Midbrain (tissue), 1 donor: ENCODE measurements at regions not wholly inside any gene's neighbourhood (a gene's known extent, or its start where the extent isn't known, plus 50 kb on each side); places are given as distances from the start of the nearest gene placed in this dataset.
"Not testable (repeated sequence)": the region's sequence is repeated elsewhere in the genome, so short reads cannot be mapped to it uniquely, and the experiment has no call there.

Source experiments
- DNase-seq: peaks from one replicate; lab custom pipeline; 2025; lab: John Stamatoyannopoulos, UW

DNA sequence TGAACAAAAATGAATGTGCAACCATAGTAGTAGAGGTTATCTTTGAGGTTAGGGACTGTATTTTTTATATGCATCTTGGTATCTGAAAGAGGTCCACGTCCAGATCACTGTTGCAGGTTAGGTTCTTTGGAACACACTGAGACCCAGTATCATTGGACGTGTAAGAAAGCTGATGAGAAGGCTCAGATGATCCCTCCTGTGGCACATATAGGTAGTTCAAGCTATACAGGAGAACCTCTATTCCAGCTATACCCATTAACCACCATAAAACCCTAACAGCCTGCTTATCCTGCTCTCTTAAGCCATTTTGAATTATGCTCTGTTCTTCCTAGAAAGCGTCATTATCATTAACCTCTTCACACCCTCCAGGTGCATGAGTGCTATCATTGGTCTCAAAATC is 930.7 kb upstream of the HS3ST1 start:
- no peak for DNase-seq

DNA sequence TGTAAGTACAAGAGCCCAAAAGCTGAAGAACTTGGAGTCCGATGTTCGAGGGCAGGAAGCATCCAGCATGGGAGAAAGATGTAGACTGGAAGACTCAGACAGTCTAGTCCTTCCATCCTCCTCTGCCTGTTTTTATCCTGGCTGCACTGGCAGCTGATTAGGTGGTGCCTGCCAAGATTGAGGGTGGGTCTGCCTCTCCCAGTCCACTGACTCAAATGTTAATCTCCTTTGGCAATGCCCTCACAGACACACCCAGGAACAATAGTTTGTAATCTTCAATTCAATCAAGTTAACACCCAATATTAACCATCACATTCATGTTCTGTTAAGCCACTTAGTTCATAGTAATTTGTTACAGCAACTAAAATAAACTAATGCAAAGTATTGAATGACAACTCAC is 904.4 kb upstream of the HS3ST1 start:
- DNase-seq = not testable (repeated sequence)

DNA sequence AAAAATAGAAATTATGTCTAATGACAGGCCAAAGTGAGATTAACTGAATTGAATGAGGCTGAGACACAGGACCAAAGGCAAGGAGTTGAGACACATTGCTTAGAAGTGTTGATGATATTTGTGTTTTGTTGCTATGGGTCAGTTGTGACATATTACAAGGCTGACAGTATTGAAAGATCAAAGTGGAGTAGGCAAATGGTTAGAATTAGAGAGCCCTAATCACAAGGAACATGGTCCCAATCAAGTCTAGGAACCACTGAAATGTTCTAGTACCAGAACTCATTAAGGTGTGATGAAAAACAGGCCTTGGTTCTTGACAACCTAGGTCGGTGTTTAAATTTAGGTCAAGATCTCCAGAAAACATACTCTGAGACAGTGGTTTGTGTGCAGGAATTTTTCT is 896.3 kb upstream of the HS3ST1 start:
- DNase-seq = no peak

DNA sequence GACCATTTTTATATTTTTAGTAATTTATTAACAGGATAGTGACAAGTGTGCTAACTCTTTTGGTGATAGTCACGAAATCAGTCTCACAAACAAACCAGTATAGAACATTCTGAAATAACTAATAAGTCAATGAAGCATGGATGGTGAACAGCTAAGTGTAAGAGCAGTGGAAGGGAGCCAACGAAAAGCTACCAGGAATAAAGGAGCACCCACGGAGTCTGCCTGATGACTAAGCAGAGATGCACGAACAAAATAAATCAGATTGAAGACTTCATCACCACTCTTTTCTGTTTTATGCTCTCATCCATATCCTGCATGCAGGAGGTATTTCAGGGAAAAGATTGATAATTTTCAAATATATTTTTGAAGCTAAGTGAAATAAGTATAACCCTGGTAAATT is 891.1 kb upstream of the HS3ST1 start:
- DNase-seq = no peak

DNA sequence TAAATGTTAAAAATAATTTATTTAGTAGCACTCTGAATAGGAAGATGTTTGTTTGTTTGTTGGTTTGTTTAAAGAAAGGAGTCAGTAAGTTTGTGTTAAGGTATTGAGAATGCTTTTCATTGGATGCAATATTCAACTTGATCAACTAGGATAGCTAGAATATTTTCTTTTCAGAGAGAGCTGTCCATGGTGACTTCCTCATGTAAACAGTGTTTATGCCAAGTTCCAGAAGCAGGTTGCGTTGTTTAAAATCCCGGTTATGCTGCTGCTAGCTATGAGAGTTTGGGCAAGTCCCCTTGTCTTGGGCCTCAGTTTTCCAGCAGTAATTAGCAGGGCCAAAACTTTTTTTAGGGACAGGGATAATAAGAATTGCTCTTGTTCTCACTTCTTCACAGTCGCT is 876.2 kb upstream of the HS3ST1 start:
- DNase-seq = no peak

- no peak for DNase-seq
Observed at GRCh38 chr4:12296366-12296765, 867.7 kb upstream of the HS3ST1 start.

- no peak for DNase-seq
Observed at GRCh38 chr4:12293906-12294525, 865.3 kb upstream of the HS3ST1 start.

DNA sequence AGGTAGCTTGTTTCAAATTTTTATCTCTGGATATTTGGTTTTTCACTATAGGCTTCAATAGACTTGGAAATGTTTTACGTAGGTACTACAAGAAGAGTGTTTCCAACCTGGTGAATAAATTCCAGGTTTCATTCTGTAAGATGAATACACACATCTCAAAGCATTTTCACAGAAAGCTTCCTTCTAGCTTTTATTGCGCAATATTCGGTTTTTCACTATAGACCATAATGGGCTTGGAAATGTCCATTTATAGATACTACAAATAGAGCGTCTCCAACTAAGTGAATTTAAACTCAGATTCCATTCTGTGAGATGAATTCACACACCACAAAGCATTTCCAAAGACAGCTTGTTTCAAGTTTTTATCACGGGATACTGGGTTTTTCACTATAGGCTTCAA is 857.7 kb upstream of the HS3ST1 start:
- no peak for DNase-seq

GRCh38 chr4:12270546-12270945 is 841.9 kb upstream of the HS3ST1 start:
- no peak for DNase-seq

- DNase-seq = no peak
Observed at GRCh38 chr4:12265554-12265953, 836.9 kb upstream of the HS3ST1 start.

DNA sequence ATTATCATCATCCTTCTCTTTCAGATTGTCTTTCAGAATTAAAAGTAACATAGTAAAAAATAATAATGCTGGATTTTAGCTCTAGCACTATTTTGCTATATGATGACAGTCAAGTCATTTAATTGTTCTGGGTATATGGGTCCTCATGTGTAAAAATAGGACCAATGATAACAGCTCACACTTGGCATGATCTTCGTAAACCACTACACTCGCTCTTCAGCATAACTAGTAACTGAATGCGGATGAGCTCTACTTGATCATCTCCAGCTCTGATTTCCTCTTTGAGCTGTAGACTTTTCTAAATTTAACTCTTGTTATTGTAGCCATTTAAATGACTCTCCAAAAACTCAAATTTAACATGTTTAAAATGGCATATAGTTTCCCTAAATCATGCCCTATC is 831.8 kb upstream of the HS3ST1 start:
- DNase-seq = no peak

- no peak for DNase-seq
Observed at GRCh38 chr4:12244973-12245372, 816.3 kb upstream of the HS3ST1 start.

DNA sequence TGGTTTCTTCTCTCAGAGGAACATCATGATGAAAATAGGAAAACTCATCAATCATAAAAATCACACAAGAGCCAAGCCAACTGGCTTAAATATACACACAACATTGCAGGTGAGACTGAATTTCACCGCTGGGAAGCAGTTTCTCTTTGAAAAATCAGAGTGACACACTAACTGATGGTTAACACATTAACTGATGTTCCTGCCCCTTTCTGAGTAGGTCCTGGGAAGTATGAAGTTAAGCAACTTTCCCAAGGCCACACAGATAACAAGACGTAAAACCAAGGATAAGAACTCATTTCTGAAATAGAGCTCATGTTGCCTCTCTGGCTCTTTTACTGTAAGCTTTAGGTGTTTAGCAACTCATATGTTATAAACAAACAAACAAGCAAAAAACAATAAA is 813.7 kb upstream of the HS3ST1 start:
- DNase-seq = no peak

DNA sequence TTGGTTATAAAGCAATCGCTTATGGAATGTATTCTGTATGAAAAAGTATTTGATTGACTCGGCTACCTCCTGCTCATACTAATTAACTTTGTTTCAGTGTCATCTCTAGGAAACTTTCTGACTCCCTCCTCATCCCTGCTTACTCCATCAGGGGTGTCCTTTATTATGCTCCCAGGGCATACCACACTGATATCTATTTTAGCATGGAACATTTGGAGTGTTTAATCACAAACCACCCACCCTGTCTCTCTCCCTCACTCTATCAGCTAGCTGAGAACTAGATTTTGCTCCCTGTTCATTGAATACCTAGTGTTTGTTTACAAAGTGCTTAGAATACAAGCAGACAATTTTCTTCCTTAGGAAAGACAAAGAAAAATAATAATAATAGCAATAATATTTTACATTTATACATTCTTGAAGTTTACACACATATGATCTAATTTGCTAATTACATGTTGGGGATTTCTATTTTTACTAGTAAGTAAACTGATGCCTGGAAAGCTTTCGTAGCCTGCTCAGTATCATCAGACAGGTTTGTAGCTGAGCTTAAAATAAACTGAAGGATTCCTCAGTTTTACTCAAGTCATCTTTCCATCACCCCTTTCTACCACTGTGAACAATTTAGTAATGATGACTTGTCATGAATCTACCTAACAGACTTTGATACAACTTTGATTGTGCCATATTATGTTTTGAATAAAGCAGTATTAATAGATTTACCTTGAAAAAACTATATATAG is 811.4 kb upstream of the HS3ST1 start:
- no peak for DNase-seq

DNA sequence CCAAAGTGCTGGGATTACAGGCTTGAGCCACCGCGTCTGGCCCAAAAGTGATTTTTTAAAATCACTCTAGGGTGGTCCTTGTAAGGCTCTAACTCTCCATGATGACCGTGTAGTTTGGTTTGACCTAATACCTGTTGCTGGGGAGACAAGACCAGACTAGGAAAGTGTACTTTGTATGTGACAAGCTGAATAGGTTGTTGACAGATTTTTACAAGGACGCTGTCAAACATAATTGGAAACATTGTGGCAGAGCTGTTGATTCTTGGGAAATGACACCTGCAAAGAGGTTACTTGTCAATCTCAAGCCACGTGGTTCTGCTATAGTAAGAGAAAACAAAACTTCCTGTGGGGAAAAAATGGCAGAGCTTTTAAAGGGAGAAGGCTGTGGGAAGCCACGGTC is 802.4 kb upstream of the HS3ST1 start:
- DNase-seq = no peak

DNA sequence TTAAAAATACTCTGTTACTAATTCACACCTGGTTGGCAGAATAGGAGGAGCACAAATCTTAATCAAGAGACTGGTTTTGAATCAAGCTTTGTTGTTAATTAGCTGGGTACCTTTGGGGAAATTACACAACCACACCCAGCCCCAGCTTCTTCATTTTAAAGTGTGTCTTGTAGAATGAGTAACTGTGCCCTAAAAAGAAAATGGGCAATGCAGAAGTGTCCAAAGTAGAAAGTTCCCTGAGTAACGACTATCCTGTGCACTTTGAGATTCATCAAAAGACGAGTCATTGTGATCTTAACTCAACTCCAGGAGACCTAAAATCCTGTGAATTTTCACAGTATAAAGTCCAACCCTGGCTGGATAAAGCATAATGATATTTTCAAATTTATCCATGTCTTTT is 792.3 kb upstream of the HS3ST1 start:
- DNase-seq = no peak

DNA sequence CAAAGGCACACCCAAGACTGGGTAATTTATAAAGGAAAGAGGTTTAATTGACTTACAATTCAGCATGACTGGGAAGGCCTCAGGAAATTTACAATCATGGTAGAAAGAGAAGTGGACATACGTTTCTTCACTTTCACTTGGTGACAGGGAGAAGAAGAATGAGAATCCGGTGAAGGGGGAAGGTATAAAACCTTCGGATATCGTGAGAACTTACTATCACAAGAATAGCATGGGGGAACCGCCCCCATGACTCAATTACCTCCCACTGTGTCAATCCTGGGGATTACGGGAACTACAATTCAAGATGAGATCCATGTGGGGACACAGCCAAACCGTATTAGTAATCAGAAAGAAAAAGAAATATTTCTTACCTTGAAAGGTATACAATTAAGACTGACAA is 782.9 kb upstream of the HS3ST1 start:
- DNase-seq = no peak

DNA sequence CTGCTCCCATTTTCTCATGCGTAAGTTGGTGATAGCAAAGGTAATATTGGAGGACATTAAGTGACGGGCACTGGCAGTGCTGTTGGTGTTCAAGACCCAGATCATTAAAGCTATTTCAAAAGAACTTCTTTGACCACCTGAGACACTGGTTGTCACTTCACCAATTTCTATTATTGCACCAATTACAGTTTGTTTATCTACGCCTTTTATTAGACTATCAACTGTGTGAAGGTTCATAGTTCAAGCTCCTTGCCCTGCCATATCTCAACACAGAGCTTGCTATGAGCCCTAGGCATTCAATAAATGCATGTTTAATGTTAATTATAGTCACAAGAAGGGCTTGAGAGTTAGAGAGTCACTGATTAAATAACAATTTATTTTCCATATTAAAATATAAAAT is 778.7 kb upstream of the HS3ST1 start:
- DNase-seq = no peak

GRCh38 chr4:12206091-12206490 is 777.4 kb upstream of the HS3ST1 start:
- DNase-seq = no peak

- DNase-seq = no peak
Observed at GRCh38 chr4:12203945-12204344, 775.3 kb upstream of the HS3ST1 start.

GRCh38 chr4:12200226-12200625 is 771.5 kb upstream of the HS3ST1 start:
- DNase-seq = no peak

- no peak for DNase-seq
Observed at GRCh38 chr4:12186526-12186925, 757.8 kb upstream of the HS3ST1 start.

- DNase-seq = no peak
Observed at GRCh38 chr4:12178614-12179610, 750.2 kb upstream of the HS3ST1 start.
